PC-9 (cell line): ENCODE measurements at regions not wholly inside any gene's neighbourhood (a gene's known extent, or its start where the extent isn't known, plus 50 kb on each side); places are given as distances from the start of the nearest gene placed in this dataset.
A peak's percentile ranks its signal among the peaks of the same experiment; 100 is the strongest.

Experiments used
- BruUV-seq: library from RNA; stranded (reverse); fragments of 400-500 nt; replicated peaks from 2 replicates; lab custom pipeline; 2021; lab: Mats Ljungman, UMichigan
- CTCF ChIA-PET: fragments of 300-600 bp; sonication (Branson Sonifier 250); formaldehyde crosslinking; loops from one replicate; lab custom pipeline; 2022; ENCODE audit warnings: antibody characterized with exemption; lab: Charles Lee
- POLR2A ChIA-PET: fragments of 300-600 bp; sonication (Branson Sonifier 250); formaldehyde crosslinking; loops from one replicate; lab custom pipeline; 2022; ENCODE audit warnings: antibody characterized with exemption; ENCODE audit not compliant: unreplicated experiment; lab: Charles Lee
- DNase-seq, 2 experiments: peaks; one replicate each; pipeline versions ENCODE4 v3.0.0 to v3.0.0-alpha.2; 2015 to 2022; ENCODE audit warnings: mixed read lengths in 1 of 2
- H2AFZ ChIP-seq: fragments of 200-600 bp; sonication (generic); 2 replicates; pipeline ENCODE4 v1.8.1; 2017; ENCODE audit warnings: antibody characterized with exemption
- H3F3A ChIP-seq: fragments of 200-600 bp; sonication (generic); 2 replicates; pipeline ENCODE4 v1.8.1; 2017; ENCODE audit warnings: antibody characterized with exemption, mild to moderate bottlenecking, low read depth; ENCODE audit not compliant: insufficient read depth
- H3K27ac ChIP-seq: fragments of 200-600 bp; sonication (generic); 2 replicates; pipeline ENCODE4 v1.6.1; 2016; ENCODE audit warnings: mixed run types
- H3K27me3 ChIP-seq: fragments of 200-600 bp; sonication (generic); 2 replicates; pipeline ENCODE4 v1.6.1; 2016; ENCODE audit warnings: low read depth, mixed run types; ENCODE audit not compliant: insufficient read depth
- H3K36me3 ChIP-seq: fragments of 200-600 bp; sonication (generic); 2 replicates; pipeline ENCODE4 v1.6.1; 2016; ENCODE audit warnings: low read depth, mixed run types
- H3K4me1 ChIP-seq: fragments of 200-600 bp; sonication (generic); replicated peaks from 2 replicates; pipeline ENCODE4 v1.6.1; 2016; ENCODE audit warnings: mixed run types; ENCODE audit not compliant: insufficient read depth
- H3K4me2 ChIP-seq: fragments of 200-600 bp; sonication (generic); 2 replicates; pipeline ENCODE4 v1.6.1; 2017; ENCODE audit warnings: mixed run types
- H3K4me3 ChIP-seq: fragments of 200-600 bp; sonication (generic); 2 replicates; pipeline ENCODE4 v1.6.1; 2016; ENCODE audit warnings: mixed run types
- H3K79me2 ChIP-seq: fragments of 200-600 bp; sonication (generic); 2 replicates; pipeline ENCODE4 v1.6.1; 2017; ENCODE audit warnings: low read depth, mixed run types
- H3K9me2 ChIP-seq: fragments of 200-600 bp; sonication (generic); 2 replicates; pipeline ENCODE4 v1.8.1; 2017; ENCODE audit warnings: mild to moderate bottlenecking; ENCODE audit not compliant: insufficient read depth
- H3K9me3 ChIP-seq: fragments of 200-600 bp; sonication (generic); 2 replicates; pipeline ENCODE4 v1.8.1; 2016; ENCODE audit warnings: low read depth; ENCODE audit not compliant: insufficient read depth
- H4K20me1 ChIP-seq: fragments of 200-600 bp; sonication (generic); 2 replicates; pipeline ENCODE4 v1.8.1; 2017; ENCODE audit not compliant: insufficient read depth
- EZH2 ChIP-seq: fragments of 200-600 bp; sonication (generic); IDR thresholded peaks from 2 replicates; pipeline ENCODE4 v1.8.0; 2017; ENCODE audit warnings: antibody characterized with exemption, low read depth
- intact Hi-C: fragments of 100-400 bp; cut with micrococcal nuclease; formaldehyde crosslinking; loops from one replicate; pipeline ENCODE4 v1.10.0; 2022; ENCODE audit not compliant: unreplicated experiment
- TF ChIP-seq, protein P1 (sequence below): fragments of 200-600 bp; sonication (generic); conservative IDR thresholded peaks from 2 replicates; pipeline ENCODE4 v1.6.1; 2017; ENCODE audit warnings: mixed run types, antibody characterized with exemption, mild to moderate bottlenecking, moderate library complexity

DNA sequence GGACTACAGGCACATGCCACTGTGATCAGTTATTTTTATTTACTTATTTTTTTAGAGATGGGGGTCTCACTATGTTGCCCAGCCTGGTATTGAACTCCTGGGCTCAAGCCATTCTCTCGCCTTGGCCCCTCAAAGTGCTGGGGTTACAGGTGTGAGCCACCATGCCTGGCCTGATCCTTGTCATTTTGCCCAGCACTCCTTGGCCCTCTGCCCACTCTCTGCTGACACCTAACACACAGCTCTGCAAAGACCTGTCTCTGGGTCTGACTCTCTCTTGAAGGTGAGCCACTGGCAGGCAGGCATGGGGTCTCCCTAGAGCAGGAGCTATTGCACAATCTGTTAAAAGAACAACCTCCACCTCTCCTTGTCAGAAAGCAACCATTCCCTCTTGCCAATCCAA lies 155.6 kb downstream of the ZFP64 start:
- Histone ChIP-seq H3K36me3 (no peaks in the 10 kb centered on the region), H4K20me1 (no peaks in the 10 kb centered on the region; the same call in 1 of the 2 replicates), H2AFZ (no peak overlapping the region), H3K27ac (no peak overlapping the region), H3K27me3 (no peaks in the 10 kb centered on the region), H3K9me2 (no peaks in the 10 kb centered on the region), H3K9me3 (no peaks in the 10 kb centered on the region), H3K4me1 (no peaks in the 10 kb centered on the region), H3F3A (no peaks in the 10 kb centered on the region), H3K4me3 (no peak overlapping the region), H3K4me2 (no peak overlapping the region), H3K79me2 (no peaks in the 10 kb centered on the region)
- CTCF ChIA-PET = no interaction called here
- peak in 1 of 2 experiments; percentile 4 for DNase-seq
- POLR2A ChIA-PET = no interaction called here
- intact Hi-C loops = no loop called here
- BruUV-seq = no TSS peak
- TF ChIP-seq EZH2 = no peak
- TF ChIP-seq, protein P1, sequence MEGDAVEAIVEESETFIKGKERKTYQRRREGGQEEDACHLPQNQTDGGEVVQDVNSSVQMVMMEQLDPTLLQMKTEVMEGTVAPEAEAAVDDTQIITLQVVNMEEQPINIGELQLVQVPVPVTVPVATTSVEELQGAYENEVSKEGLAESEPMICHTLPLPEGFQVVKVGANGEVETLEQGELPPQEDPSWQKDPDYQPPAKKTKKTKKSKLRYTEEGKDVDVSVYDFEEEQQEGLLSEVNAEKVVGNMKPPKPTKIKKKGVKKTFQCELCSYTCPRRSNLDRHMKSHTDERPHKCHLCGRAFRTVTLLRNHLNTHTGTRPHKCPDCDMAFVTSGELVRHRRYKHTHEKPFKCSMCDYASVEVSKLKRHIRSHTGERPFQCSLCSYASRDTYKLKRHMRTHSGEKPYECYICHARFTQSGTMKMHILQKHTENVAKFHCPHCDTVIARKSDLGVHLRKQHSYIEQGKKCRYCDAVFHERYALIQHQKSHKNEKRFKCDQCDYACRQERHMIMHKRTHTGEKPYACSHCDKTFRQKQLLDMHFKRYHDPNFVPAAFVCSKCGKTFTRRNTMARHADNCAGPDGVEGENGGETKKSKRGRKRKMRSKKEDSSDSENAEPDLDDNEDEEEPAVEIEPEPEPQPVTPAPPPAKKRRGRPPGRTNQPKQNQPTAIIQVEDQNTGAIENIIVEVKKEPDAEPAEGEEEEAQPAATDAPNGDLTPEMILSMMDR = no peak

DNA sequence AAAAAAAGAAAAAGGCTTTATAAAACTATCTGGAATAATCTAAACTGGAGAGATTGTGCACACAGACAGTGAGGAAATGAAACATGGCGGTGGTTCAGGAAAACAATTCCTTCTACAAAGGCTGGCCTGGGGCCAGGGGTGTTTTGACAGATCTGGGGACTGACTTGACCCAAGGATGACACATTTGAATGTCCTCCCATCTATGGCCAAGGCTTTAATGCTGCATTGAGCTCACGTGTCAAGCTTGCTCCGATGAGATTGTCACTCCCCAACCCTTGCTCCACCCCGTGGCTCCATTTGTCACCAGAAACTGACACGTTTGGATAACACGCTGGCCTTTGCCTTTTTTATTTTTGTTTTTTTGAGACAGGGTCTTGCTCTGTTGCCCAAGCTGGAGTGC lies 156.1 kb downstream of the ZFP64 start:
- ChIA-PET POLR2A (no interaction called here), CTCF (no interaction called here)
- DNase-seq = no peak
- H3K4me2 ChIP-seq = no peak overlapping the region
- H3K4me3 ChIP-seq = no peak overlapping the region
- BruUV-seq = no TSS peak
- H3K27ac ChIP-seq = no peak overlapping the region
- intact Hi-C loops = no loop called here
- TF ChIP-seq, protein P1 = no peak
- no peak for TF ChIP-seq EZH2
- H3F3A ChIP-seq = no peaks in the 10 kb centered on the region
- no peaks in the 10 kb centered on the region for H3K79me2 ChIP-seq
- H3K36me3 ChIP-seq = no peaks in the 10 kb centered on the region
- no peaks in the 10 kb centered on the region for H3K4me1 ChIP-seq
- H3K9me3 ChIP-seq = no peaks in the 10 kb centered on the region
- no peaks in the 10 kb centered on the region; the same call in 1 of the 2 replicates for H4K20me1 ChIP-seq
- H2AFZ ChIP-seq = no peak overlapping the region
- H3K27me3 ChIP-seq = no peaks in the 10 kb centered on the region
- H3K9me2 ChIP-seq = no peaks in the 10 kb centered on the region

GRCh38 chr20:52034581-52034980 lies 157.0 kb downstream of the ZFP64 start:
- Histone ChIP-seq H2AFZ (no peak overlapping the region), H3K79me2 (no peaks in the 10 kb centered on the region), H3K9me3 (no peaks in the 10 kb centered on the region), H3F3A (no peaks in the 10 kb centered on the region), H3K36me3 (no peaks in the 10 kb centered on the region), H3K4me2 (no peak overlapping the region), H3K9me2 (no peaks in the 10 kb centered on the region), H3K27ac (no peak overlapping the region), H3K27me3 (no peaks in the 10 kb centered on the region), H3K4me1 (no peaks in the 10 kb centered on the region), H3K4me3 (no peak overlapping the region), H4K20me1 (no peaks in the 10 kb centered on the region; the same call in 1 of the 2 replicates)
- POLR2A ChIA-PET = no interaction called here
- CTCF ChIA-PET = no interaction called here
- intact Hi-C loops = no loop called here
- BruUV-seq = no TSS peak
- no peak for TF ChIP-seq EZH2
- TF ChIP-seq, protein P1 = no peak
- no peak for DNase-seq
